Eye (tissue), 1 donor: ENCODE measurements at regions not wholly inside any gene's neighbourhood (a gene's known extent, or its start where the extent isn't known, plus 50 kb on each side); places are given as distances from the start of the nearest gene placed in this dataset.
"Not testable (repeated sequence)": the region's sequence is repeated elsewhere in the genome, so short reads cannot be mapped to it uniquely, and the experiment has no call there.

ENCODE experiments used
- DNase-seq: peaks from one replicate; pipeline ENCODE4 v3.0.0-alpha.2; 2015

- no peak for DNase-seq
Measured at GRCh38 chr5:19264821-19265220, 723.2 kb downstream of the CDH18 start.

- DNase-seq, result no peak
Measured at GRCh38 chr5:19266791-19267190, 721.2 kb downstream of the CDH18 start.

- peak; percentile 51 for DNase-seq
Measured at GRCh38 chr5:19270153-19270552, 717.8 kb downstream of the CDH18 start.

GRCh38 chr5:19274578-19274977, 713.4 kb downstream of the CDH18 start:
- no peak for DNase-seq

- DNase-seq, result no peak
Measured at GRCh38 chr5:19285286-19285685, 702.7 kb downstream of the CDH18 start.

- DNase-seq, result not testable (repeated sequence)
Measured at GRCh38 chr5:19287548-19288277, 700.3 kb downstream of the CDH18 start.

- not testable (repeated sequence) for DNase-seq
Measured at GRCh38 chr5:19288311-19288710, 699.7 kb downstream of the CDH18 start.

- DNase-seq, result no peak
Measured at GRCh38 chr5:19297934-19298333, 690.1 kb downstream of the CDH18 start.

- DNase-seq, result no peak
Measured at GRCh38 chr5:19301271-19301670, 686.7 kb downstream of the CDH18 start.

- no peak for DNase-seq
Measured at GRCh38 chr5:19314840-19315239, 673.2 kb downstream of the CDH18 start.

- DNase-seq, result no peak
Measured at GRCh38 chr5:19319252-19319651, 668.7 kb downstream of the CDH18 start.

- no peak for DNase-seq
Measured at GRCh38 chr5:19322716-19323485, 665.1 kb downstream of the CDH18 start.

- DNase-seq, result no peak
Measured at GRCh38 chr5:19334278-19334677, 653.7 kb downstream of the CDH18 start.

- DNase-seq, result no peak
Measured at GRCh38 chr5:19342942-19343341, 645.1 kb downstream of the CDH18 start.

GRCh38 chr5:19352120-19352519, 635.9 kb downstream of the CDH18 start:
- no peak for DNase-seq

GRCh38 chr5:19369048-19369447, 619.0 kb downstream of the CDH18 start:
- DNase-seq, result no peak

GRCh38 chr5:19369561-19369960, 618.4 kb downstream of the CDH18 start:
- no peak for DNase-seq

- DNase-seq, result no peak
Measured at GRCh38 chr5:19370655-19371386, 617.2 kb downstream of the CDH18 start.

- DNase-seq, result no peak
Measured at GRCh38 chr5:19388391-19388790, 599.6 kb downstream of the CDH18 start.

- no peak for DNase-seq
Measured at GRCh38 chr5:19401032-19401431, 587.0 kb downstream of the CDH18 start.

- DNase-seq, result peak; percentile 71
Measured at GRCh38 chr5:19406576-19407365, 581.2 kb downstream of the CDH18 start.

- DNase-seq, result no peak
Measured at GRCh38 chr5:19408149-19408548, 579.9 kb downstream of the CDH18 start.

- DNase-seq, result no peak
Measured at GRCh38 chr5:19411936-19412335, 576.1 kb downstream of the CDH18 start.
